GM21723 (cell line): ENCODE measurements at regions not wholly inside any gene's neighbourhood (a gene's known extent, or its start where the extent isn't known, plus 50 kb on each side); places are given as distances from the start of the nearest gene placed in this dataset.
"Not testable (repeated sequence)": the region's sequence is repeated elsewhere in the genome, so short reads cannot be mapped to it uniquely, and the experiment has no call there.

Source experiments
- ATAC-seq: cut with Tn5 transposase; IDR thresholded peaks from one replicate; pipeline ENCODE4 v1.9.1; 2021; ENCODE audit warnings: mild to moderate bottlenecking, moderate library complexity; ENCODE audit not compliant: unreplicated experiment

DNA sequence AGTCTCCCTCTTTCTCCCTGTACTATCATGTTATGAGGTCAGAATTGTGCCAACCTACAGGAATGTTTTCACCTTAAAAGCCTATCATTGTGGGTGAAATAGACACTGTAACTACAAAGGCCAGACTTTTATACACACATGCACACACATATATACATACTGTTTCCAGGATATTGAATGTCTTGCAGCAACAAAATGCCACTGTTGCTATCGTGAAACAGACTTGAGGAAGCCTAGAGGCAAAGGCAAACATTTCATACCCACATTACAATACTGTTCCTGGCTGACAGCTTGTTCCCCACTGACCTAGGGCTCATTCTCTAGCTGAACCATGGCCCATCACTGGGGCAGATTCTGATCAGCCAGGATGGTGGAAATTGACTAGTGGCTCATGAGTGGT lies 125.1 kb upstream of the DUSP10 start:
- ATAC-seq, result no peak

DNA sequence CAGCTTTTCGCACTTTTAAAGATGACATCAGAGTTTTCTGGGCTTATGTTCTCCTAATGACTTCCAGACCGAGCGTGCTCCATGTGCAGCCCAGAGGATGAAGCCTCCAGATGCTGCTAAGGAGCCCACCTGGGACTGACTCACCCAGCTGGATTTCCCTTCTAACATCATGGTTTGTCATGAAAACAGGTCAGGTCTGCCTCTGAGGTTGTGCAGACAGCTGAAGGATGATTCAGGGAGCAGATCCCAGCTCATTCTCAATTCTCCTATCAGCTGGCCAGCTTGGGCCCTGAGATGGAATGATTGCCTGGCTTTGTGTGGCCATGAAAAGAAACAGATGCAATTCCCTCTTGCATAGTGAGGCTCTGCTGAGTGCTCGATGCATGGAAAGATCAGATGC lies 123.9 kb upstream of the DUSP10 start:
- no peak for ATAC-seq

DNA sequence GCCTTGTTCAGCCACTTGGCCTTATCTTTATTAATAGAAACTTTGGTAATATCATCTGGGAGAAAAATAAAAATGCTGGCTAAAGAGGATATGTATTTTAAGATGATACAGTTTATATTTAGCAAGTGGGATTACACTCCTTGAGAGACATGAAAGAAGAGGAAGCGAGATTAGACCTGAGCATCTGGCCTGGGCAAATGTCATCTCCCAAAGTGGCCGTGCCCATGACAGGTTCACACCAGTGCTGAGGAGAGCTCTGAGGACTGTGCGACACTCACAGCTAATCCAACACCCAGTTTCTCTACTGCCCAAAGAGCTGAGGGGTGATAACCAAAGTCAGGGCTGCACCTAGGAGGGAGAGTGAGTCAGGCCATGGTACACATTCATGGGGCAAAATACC lies 121.7 kb upstream of the DUSP10 start:
- ATAC-seq, result no peak

DNA sequence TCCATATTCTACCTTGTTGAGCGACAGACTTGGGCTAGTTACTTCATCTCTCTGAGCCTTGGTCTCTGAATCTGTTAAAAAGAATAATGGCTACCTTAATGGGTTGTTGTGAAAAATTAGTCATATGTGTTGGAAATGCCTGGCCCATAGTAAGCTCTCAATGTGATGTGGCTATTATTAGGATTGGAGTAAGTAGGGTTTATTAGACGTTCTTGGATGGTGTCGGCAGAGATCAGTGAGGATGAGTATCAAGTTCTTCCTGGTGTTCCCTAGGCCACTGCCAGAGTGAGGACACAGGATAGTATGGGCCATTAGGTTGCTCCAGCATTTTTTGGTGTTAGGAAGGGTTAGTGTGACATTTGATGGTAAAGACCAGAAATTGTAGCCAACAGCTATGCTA lies 121.1 kb upstream of the DUSP10 start:
- ATAC-seq, result no peak

DNA sequence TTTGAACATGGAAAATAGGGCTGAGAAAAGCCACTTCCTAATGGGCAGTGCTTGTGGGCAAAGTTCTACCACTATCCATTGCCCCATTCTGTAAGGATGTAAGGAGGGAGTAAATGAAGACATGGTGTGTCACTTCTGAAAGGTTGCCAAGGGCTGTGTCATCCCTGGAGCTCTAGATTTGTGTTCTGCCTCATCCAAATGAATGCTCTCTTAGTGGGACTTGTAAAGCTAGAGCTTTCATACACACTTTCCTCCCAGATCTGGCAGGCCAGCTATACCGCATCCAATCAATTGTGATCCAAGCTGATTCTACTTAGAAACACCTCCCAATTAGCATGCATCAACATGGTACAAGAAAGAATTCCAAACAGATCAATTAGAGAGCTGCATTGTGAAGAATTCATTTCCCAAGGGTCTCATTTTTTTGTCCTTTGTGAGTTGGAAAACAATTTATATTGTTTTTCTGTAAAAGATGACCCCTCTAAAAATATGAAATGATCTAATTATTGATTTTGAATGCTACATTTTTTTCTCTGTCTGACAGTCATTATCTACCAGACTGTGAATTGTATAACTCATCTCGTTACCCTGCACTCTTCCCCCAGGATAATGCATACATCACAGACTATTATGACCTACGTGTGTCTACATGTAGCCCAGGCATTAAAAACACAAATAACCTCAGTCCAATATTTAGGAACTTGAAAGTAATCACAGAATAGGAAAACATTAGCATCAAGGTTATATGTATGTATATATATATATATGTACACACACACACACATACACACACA lies 117.1 kb upstream of the DUSP10 start:
- no peak for ATAC-seq

DNA sequence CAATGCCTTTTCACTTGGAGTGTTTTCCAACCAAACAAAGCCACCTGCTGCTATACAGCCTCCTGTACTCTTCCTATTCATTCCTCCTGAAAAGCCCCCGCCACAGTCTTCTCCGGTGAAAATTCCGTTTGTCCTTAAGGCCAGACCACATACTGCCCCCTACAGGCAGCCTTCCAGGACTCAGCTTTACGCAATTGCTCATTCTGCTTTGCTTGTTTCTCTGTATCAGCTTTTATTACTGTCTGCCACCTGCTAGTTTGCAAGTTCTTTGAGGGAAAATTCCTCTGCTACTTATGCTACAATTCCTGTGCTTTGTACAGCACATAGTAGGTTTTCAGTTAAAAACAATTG lies 115.2 kb upstream of the DUSP10 start:
- ATAC-seq, result not testable (repeated sequence)

DNA sequence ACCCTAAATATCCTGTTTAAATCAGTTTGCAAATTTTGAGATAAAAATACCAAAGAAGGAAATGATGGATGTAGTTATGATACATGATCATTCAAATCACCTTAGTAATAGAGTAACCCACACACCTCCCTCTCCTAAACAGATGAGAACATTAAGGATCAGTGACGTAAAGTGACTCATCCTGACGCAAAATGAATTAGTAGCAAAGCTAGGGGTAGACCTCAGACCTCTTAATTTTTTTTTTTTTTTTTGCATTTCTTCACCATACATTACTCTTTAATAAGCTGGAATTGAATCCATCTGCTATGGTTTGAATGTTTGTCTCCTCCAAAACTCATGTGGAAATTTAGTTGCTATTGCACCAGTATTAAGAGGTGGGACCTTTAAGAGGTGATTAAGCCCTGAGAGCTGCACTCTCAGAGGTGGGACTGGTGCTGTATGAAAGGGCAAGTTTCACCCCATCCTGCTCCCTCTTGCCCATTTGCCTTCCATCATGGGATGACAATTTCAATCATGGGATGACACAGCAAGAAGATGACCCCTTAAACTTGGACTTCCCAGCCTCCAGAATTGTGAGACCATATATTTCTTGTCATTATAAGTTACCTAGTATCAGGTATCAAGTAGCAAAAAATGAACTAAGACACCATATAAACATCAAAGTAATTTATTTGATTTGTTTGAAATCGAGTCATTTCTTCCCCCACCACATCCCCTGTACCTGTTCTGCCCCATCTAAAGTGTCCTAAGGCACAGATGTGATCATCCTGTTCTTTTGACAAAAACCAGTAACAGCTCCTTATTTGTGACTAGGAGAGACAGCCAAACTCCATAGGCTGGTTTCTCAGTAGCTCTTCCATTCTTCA lies 114.6 kb upstream of the DUSP10 start:
- no peak for ATAC-seq

DNA sequence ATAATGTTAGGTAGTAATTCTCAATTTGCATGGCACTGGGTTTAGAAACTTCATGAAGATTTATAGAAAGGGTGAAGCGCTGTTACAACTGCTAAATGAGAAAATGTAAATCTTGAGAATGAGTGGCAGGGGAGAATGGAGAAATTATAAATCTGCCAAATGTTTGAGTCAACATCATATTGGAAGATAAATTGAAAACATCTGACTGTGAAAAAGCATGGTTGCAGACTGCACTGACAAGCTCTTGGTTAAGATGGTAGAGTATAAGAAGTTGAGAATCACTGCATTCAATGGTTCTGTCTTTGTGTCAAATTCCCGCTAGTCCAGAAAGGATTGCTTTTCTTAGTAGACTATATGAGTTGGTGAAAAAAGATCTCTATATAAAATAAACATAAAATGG lies 113.3 kb upstream of the DUSP10 start:
- ATAC-seq, result no peak

DNA sequence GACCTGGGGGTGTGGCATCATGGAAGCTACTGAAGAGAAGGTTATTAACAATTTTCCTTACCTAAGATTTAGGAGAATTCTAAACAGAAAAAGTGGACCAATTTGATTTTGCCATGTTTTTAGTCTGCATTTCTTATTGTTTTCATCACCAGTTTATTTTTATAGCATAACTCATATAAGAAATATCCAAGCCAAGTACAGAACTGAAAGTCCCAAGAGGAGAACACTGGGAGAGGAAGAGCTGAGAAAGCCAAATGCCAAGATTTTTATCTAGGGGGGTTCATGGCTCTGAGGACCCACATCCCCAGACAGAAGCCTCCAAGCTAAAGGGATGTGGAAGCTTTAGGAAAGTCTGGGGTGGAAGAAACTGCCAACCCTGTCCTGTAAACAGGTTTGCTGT lies 109.4 kb upstream of the DUSP10 start:
- ATAC-seq, result no peak

DNA sequence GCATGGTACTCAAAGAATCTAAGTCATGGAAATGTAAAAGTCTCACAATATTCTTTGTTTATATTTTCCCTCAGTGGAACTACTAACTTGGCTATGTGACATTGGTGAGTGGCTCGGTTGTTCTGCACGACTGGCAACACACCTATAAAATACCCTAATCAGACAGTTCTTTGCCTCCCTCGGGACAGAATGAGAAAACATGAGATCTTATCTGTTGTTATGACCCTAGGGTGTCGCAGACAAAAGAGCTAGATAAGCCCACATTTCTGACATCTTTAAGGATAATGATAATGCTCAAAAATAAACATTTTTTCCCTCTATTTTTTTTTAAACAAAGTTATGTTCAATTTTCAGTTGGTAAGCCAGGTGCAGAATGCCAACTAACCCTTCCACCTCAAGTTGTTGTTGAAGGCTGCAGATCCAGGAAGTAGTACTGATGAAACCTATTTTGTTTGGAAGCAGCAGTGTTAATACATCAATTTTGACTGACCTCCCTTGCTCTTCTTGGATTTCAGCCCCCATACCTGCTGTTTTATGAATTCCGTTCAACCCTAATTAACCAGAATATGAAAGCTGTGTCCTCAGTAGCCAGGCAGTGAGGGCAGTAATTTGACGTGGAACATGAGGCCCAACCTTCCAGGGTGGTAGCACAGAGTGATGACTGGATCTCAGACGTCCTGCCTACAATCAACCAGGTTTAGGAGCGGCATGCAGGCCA lies 108.7 kb upstream of the DUSP10 start:
- ATAC-seq, result no peak

DNA sequence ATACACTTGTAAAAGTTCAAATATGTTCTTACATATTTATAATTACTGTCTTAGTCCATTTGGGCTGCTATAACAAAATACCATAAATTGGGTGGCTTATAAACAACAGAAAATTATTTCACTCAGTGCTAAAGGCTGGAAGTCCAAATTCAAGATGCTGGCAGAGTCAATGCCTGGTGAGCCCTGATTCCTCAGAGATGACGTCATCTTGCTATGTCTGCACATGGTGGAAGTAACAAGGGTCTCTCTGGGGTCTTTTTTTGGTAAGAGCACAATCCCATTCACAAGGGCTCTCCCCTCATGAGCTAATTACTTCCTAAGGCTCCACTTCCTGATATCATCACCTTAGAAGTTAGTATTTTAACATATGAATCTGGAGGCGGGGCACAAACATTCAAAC lies 108.0 kb upstream of the DUSP10 start:
- ATAC-seq, result no peak

DNA sequence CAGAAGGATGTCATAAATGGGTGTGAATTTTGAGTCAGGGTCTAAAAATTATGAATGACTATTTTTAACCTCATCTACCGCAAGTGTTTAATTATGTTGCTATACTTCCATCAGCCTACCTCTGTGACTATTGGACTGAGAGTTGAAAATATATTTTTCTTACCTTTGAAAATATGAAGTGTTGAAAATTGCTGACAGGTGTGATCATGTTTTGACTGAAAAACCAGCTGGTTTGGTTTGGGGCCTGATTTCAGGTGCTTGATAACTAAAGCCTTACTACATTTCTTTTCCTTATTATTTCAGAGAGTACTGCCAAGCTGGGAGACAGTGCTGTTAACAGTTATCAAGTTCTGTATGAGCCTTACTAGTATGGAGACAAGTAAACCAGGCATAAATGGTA lies 107.2 kb upstream of the DUSP10 start:
- ATAC-seq, result no peak

DNA sequence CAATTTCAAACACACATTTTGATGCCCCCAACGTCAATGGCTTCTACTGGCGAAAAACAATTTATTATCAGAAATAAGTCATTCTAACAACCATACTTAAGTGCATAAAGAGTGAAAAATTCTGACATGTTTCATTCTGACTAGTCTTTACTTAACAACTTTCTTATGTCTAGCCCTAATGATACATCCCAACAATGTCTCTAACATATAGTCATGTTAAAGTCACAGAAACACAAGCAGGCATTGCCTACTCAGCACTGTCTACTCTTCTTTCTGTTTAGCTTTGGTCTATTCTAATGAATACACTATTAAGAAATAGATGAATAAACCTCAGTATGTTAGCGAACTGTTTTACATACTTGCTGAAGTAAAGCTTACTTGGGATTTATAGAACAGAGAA lies 105.8 kb upstream of the DUSP10 start:
- no peak for ATAC-seq

DNA sequence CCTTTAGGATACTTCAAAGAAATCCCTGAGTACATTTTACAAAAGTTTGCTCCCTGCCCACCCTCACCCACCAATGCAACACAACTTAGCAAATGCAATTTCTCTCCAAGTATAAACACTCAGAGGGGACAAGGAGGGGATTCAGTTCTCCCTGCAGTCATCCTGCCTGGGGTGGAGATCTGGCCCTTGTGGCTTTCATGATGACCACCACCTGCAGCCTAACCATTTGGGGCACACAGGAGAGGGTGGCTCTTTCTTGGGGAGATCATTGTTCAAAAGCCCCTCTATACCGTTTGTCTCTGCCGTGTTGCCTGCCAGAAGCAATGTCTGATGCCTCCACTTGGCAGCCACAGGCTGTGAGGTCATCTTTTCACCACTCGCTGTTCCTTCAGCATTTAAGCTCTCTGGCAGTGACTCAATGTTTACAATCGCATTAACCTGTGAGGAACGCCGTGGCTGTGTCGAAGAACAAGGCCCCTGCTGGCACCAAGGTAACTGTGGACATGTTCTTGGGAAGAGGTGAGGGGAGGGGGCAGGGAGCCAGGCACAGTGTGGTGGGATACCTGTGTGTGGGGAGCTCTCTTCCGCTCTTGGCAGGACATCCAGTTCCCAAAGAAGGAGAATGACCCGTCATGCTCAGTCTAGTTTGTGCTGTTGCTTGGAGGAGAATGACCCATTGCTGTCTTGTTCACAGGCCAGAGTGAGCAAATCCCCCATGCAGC lies 103.9 kb upstream of the DUSP10 start:
- ATAC-seq, result no peak

DNA sequence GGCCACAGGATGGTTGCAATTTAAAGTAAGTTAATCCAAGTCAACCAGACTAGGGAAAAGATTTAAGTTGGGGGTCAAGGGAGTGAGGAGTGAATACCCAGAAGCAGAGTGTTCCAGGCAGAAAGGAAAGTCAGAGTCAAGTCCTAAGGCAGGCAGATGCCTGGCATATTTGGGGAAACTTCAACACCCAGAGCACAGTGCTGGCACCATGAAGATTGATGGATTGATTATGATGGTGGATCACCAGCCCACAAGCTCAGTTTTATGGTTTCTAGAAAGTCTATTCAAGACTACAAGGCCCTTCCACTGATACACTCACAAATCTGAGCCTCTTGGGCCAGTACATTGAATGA lies 100.1 kb upstream of the DUSP10 start:
- no peak for ATAC-seq

DNA sequence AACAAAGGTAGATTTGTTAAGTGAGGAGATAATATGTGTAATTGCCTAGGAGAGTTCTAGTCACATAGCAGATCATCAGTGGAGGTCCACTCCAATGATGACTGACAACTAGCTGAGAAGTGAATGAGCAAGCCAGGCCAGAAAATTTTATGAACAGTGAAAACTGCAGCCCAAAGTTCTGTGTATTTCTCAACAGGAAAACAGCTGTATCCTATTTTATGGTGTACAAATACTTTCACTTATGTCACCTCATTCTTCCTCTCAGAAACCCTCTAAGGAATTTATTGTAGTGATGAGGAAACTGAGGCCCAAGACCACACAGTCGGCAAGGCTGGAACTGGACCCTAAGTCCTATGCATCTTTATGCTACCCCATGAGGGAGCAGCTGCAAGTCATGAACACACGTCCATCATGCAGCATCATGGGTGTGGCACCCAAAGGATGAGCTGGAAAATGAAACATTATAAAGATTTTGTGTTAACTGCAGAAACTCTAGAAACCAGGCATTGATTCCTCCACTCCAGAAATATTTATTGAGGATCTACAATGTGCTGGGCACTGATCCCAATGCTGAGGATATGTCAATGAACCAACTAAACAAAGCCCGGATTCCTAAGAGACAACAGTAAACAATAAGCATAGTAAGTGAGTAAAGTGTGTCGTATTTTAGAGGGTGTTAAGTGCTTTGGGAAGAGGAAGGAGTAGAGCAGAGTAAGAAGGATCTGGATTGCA lies 99.5 kb upstream of the DUSP10 start:
- ATAC-seq, result no peak

DNA sequence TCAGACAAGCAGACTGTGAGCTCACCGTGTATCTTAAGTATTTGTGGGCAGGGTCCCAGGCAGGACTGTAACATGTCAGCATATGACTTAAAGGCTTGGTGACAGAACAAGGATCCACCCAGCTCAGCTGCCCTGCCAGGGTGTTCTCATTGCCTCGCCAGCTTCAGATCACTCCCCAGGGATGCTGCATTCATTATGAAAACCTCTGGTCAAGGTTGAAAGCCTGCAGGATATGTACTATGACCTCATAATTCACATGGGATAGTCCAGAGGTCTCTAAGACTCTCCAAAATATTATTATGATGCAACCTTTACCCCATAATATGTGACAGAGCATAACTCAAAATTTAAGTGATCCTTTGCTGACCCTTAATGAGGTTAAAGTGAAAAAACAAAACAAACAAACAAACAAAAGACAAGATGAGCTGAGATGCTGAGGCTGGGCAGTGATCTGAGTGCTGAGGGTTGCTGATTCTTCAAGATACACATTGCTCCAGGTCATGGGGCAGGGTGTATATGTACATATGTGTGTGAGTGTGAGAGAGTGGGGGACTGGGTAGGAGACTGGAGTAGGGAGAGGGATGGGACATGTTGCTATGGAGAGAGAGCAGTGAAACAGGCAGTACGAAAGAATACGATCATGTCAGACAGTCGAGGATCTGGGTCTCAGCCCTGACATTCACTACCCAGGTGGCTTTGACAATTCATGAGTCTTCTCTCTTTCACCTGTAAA lies 98.8 kb upstream of the DUSP10 start:
- ATAC-seq, result peak; percentile 33

DNA sequence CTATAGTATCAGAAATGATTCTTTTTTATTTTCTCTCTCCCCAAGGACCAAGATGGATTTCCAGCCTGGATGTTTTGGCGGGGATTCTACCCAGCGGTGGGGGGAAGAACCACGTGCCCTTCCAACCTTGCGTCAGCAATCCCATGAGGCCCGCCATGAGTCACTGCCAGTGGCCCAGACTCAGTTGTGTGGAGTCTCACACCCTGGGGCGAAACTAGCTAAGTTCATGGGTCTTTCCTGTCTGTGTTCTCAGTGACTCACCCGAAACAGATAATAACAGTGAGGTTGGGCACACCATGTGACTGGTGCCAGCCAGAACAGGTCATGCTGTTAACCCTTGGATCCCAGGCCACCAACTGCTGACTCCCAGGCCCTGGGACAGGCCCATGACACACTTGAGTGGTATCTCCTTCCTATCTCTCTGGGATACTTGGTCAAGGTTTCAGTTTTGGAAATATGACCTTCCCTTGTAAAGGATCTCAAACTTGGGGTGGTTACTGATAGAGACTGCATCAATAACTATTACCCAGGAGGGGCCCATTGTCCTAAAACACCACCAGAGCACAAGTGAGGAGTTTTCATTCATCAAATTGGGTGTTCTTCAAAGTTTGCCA lies 98.0 kb upstream of the DUSP10 start:
- ATAC-seq, result peak; percentile 89

DNA sequence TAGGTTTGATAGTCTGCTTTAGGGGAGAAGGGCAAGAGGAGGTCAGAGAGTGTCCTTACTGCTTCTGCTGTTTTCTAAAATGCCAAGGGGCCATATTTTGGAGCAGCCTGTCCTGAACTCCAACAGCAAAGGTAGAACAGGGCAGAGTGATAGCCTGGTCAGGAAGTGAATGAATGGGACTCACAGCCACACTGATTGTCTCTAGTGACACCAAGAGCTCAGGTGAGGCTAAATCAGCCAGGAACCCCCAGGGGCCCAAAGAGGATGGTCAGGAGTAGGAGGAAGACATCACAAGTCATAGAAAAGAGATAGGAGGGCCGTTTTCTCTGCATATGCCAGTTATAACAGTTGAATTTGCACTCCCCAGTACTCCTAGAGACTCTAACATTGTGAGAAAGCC lies 97.4 kb upstream of the DUSP10 start:
- ATAC-seq, result peak; percentile 29
